ENCODE measurements at regions not wholly inside any gene's neighbourhood (a gene's known extent, or its start where the extent isn't known, plus 50 kb on each side); places are given as distances from the start of the nearest gene placed in this dataset.
"Not testable (repeated sequence)": the region's sequence is repeated elsewhere in the genome, so short reads cannot be mapped to it uniquely, and the experiment has no call there.

GRCh38 chr12:90706036-90706435, 248.9 kb downstream of the CCER1 start:
- no peaks in the 10 kb centered on the region for H3K4me1 ChIP-seq
- H3K4me3 ChIP-seq, result no peak overlapping the region
- no peaks in the 10 kb centered on the region for H3K27me3 ChIP-seq
- no peaks in the 10 kb centered on the region for H3K9me3 ChIP-seq
- DNase-seq (no peak), ATAC-seq (no peak)
- intact Hi-C loops (cut with DNase I), result no loop called here
- no peaks in the 10 kb centered on the region for H3K36me3 ChIP-seq (replicated peaks in 1 of 2; ENCODE audit: insufficient read depth in 1 of 2, low read depth in 2 of 2)
- WGBS, 2 donors, result 90 to 94% methylated on average over 10 of the region's 10 CpGs
- H3K27ac ChIP-seq, result no peak overlapping the region
- TF ChIP-seq POLR2A (IDR thresholded peaks at IDR 0.05), result no peak
- TF ChIP-seq CTCF (IDR thresholded peaks at IDR 0.05), result no peak

GRCh38 chr12:90695415-90695814, 259.6 kb downstream of the CCER1 start:
- no peak overlapping the region for H3K27ac ChIP-seq
- no peaks in the 10 kb centered on the region for H3K9me3 ChIP-seq
- WGBS, 2 donors, result 65 to 68% methylated on average over 2 of the region's 2 CpGs
- no peaks in the 10 kb centered on the region for H3K36me3 ChIP-seq (replicated peaks in 1 of 2; ENCODE audit: insufficient read depth in 1 of 2, low read depth in 2 of 2)
- TF ChIP-seq CTCF (IDR thresholded peaks at IDR 0.05), result no peak
- no peak for TF ChIP-seq POLR2A (IDR thresholded peaks at IDR 0.05)
- no peaks in the 10 kb centered on the region for H3K4me1 ChIP-seq
- DNase-seq, result no peak
- no peaks in the 10 kb centered on the region for H3K27me3 ChIP-seq
- intact Hi-C loops (cut with DNase I), result no loop called here
- no peak for ATAC-seq
- H3K4me3 ChIP-seq, result no peak overlapping the region

GRCh38 chr12:90690120-90690519, 264.9 kb downstream of the CCER1 start:
- Histone ChIP-seq H3K4me3 (no peak overlapping the region), H3K36me3 (replicated peaks in 1 of 2; ENCODE audit: insufficient read depth in 1 of 2, low read depth in 2 of 2) (no peaks in the 10 kb centered on the region), H3K9me3 (no peaks in the 10 kb centered on the region), H3K27ac (no peak overlapping the region), H3K27me3 (no peaks in the 10 kb centered on the region), H3K4me1 (no peaks in the 10 kb centered on the region)
- no peak for TF ChIP-seq CTCF (IDR thresholded peaks at IDR 0.05)
- no peak for TF ChIP-seq POLR2A (IDR thresholded peaks at IDR 0.05)
- intact Hi-C loops (cut with DNase I), result no loop called here
- WGBS, 2 donors, result 81 to 88% methylated on average over 1 of the region's 1 CpG
- DNase-seq (no peak), ATAC-seq (no peak)

- H3K4me1 ChIP-seq; H3K27ac ChIP-seq; DNase-seq; H3K27me3 ChIP-seq; ATAC-seq; H3K9me3 ChIP-seq; H3K36me3 ChIP-seq (replicated peaks in 1 of 2; ENCODE audit: insufficient read depth in 1 of 2, low read depth in 2 of 2); H3K4me3 ChIP-seq; intact Hi-C loops (cut with DNase I): not testable (repeated sequence)
These were observed 267.3 kb downstream of the CCER1 start for GRCh38 chr12:90687682-90688081.

GRCh38 chr12:90683871-90684270, 271.1 kb downstream of the CCER1 start:
- Histone ChIP-seq H3K27ac (no peak overlapping the region), H3K9me3 (no peaks in the 10 kb centered on the region), H3K4me1 (no peaks in the 10 kb centered on the region), H3K36me3 (replicated peaks in 1 of 2; ENCODE audit: insufficient read depth in 1 of 2, low read depth in 2 of 2) (no peaks in the 10 kb centered on the region), H3K4me3 (no peak overlapping the region), H3K27me3 (no peaks in the 10 kb centered on the region)
- TF ChIP-seq CTCF (IDR thresholded peaks at IDR 0.05) (no peak), POLR2A (IDR thresholded peaks at IDR 0.05) (no peak)
- DNase-seq, result no peak
- intact Hi-C loops (cut with DNase I), result no loop called here
- no peak for ATAC-seq
- WGBS, 2 donors, result 80 to 82% methylated on average over 3 of the region's 3 CpGs
